ENCODE measurements at regions not wholly inside any gene's neighbourhood (a gene's known extent, or its start where the extent isn't known, plus 50 kb on each side); places are given as distances from the start of the nearest gene placed in this dataset.

DNA sequence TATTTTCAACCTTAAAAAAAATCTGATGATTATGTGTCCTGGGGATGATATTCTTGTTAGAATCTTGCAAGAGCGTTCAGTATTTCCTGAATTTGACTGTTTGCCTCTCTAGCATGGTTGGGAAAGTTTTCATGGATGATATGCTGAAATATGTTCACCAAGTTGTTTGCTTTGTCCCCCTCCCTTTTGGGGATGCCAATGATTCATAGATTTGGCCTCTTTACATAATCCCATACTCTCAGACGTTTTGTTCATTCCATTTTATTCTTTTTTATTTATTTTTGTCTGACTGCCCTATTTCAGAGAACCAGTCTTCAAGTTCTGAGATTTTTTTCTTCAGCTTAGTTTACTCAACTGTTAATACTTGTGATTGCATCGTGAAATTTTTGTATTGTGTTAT lies 415.1 kb downstream of the FAM47B start:
- Histone ChIP-seq H3K9ac (ENCODE audit: insufficient read depth, low read depth, low read length) (no peak overlapping the region), H3K4me3 (replicated peaks in 1 of 3; ENCODE audit: insufficient read depth in 1 of 3, low read depth in 2 of 3, low read length in 3 of 3) (no peak overlapping the region), H2AFZ (ENCODE audit: low read length) (no peak overlapping the region), H3K9me3 (ENCODE audit: low read length) (no peaks in the 10 kb centered on the region; the same call in 1 of the 2 replicates), H3K27ac (ENCODE audit: extremely low read length, insufficient read depth, low read length) (no peak overlapping the region), H3K27me3 (ENCODE audit: control insufficient read depth in 1 of 2, insufficient read depth in 2 of 2, low read length in 2 of 2) (no peaks in the 10 kb centered on the region), H3K79me2 (ENCODE audit: insufficient read depth, low read length) (no peaks in the 10 kb centered on the region), H3K4me2 (ENCODE audit: low read depth, low read length) (no peak overlapping the region), H3K36me3 (replicated peaks in 1 of 2; ENCODE audit: control insufficient read depth in 1 of 2, insufficient read depth in 2 of 2, low read length in 2 of 2) (no peaks in the 10 kb centered on the region), H4K20me1 (ENCODE audit: insufficient read depth, low read length) (no peaks in the 10 kb centered on the region), H3K4me1 (ENCODE audit: insufficient read depth, low read length) (no peaks in the 10 kb centered on the region)
- in situ Hi-C loops (cut with HindIII; ENCODE audit: extremely low pct_ligation_motif_present, low pct_unique_long_range_greater_than_20kb), result no loop called here
- no TSS peak for BruUV-seq (replicated peaks)
- FAIRE-seq, result no peak
- intact Hi-C loops (cut with micrococcal nuclease; ENCODE audit: unreplicated experiment), result no loop called here
- no peak for DNase-seq (ENCODE audit: low spot score)
- no peak for ATAC-seq
- no peak for TF ChIP-seq ZNF530 (CRISPR knock-in tag; IDR thresholded peaks at IDR 0.05; ENCODE audit: low read depth)
- TF ChIP-seq GTF3A (CRISPR knock-in tag; conservative IDR thresholded peaks at IDR 0.05), result no peak
- TF ChIP-seq, protein P1, sequence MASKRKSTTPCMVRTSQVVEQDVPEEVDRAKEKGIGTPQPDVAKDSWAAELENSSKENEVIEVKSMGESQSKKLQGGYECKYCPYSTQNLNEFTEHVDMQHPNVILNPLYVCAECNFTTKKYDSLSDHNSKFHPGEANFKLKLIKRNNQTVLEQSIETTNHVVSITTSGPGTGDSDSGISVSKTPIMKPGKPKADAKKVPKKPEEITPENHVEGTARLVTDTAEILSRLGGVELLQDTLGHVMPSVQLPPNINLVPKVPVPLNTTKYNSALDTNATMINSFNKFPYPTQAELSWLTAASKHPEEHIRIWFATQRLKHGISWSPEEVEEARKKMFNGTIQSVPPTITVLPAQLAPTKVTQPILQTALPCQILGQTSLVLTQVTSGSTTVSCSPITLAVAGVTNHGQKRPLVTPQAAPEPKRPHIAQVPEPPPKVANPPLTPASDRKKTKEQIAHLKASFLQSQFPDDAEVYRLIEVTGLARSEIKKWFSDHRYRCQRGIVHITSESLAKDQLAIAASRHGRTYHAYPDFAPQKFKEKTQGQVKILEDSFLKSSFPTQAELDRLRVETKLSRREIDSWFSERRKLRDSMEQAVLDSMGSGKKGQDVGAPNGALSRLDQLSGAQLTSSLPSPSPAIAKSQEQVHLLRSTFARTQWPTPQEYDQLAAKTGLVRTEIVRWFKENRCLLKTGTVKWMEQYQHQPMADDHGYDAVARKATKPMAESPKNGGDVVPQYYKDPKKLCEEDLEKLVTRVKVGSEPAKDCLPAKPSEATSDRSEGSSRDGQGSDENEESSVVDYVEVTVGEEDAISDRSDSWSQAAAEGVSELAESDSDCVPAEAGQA (IDR thresholded peaks at IDR 0.05; ENCODE audit: low read depth), result no peak
- TF ChIP-seq, protein P1 (CRISPR knock-in tag; IDR thresholded peaks at IDR 0.05; ENCODE audit: borderline replicate concordance), result no peak
- no peak for TF ChIP-seq GATAD2A (CRISPR knock-in tag; IDR thresholded peaks at IDR 0.05)
- TF ChIP-seq, protein P2, sequence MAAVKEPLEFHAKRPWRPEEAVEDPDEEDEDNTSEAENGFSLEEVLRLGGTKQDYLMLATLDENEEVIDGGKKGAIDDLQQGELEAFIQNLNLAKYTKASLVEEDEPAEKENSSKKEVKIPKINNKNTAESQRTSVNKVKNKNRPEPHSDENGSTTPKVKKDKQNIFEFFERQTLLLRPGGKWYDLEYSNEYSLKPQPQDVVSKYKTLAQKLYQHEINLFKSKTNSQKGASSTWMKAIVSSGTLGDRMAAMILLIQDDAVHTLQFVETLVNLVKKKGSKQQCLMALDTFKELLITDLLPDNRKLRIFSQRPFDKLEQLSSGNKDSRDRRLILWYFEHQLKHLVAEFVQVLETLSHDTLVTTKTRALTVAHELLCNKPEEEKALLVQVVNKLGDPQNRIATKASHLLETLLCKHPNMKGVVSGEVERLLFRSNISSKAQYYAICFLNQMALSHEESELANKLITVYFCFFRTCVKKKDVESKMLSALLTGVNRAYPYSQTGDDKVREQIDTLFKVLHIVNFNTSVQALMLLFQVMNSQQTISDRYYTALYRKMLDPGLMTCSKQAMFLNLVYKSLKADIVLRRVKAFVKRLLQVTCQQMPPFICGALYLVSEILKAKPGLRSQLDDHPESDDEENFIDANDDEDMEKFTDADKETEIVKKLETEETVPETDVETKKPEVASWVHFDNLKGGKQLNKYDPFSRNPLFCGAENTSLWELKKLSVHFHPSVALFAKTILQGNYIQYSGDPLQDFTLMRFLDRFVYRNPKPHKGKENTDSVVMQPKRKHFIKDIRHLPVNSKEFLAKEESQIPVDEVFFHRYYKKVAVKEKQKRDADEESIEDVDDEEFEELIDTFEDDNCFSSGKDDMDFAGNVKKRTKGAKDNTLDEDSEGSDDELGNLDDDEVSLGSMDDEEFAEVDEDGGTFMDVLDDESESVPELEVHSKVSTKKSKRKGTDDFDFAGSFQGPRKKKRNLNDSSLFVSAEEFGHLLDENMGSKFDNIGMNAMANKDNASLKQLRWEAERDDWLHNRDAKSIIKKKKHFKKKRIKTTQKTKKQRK (IDR thresholded peaks at IDR 0.05; ENCODE audit: low read length), result no peak
- no peak for TF ChIP-seq SAP130 (CRISPR knock-in tag; IDR thresholded peaks at IDR 0.05; ENCODE audit: low read depth)
- TF ChIP-seq, protein P3, sequence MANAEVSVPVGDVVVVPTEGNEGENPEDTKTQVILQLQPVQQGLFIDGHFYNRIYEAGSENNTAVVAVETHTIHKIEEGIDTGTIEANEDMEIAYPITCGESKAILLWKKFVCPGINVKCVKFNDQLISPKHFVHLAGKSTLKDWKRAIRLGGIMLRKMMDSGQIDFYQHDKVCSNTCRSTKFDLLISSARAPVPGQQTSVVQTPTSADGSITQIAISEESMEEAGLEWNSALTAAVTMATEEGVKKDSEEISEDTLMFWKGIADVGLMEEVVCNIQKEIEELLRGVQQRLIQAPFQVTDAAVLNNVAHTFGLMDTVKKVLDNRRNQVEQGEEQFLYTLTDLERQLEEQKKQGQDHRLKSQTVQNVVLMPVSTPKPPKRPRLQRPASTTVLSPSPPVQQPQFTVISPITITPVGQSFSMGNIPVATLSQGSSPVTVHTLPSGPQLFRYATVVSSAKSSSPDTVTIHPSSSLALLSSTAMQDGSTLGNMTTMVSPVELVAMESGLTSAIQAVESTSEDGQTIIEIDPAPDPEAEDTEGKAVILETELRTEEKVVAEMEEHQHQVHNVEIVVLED (CRISPR knock-in tag; IDR thresholded peaks at IDR 0.05; ENCODE audit: borderline replicate concordance), result no peak
- TF ChIP-seq ZNF260 (CRISPR knock-in tag; IDR thresholded peaks at IDR 0.05; ENCODE audit: borderline replicate concordance, low read depth), result no peak
- CTCF ChIA-PET (ENCODE audit: low intra/inter-chr PET ratio, low total read pairs), result no interaction called here
- POLR2A ChIA-PET, result no interaction called here
- WGBS (ENCODE audit: low lambda C conversion rate), result 3% methylated on average over 3 of the region's 3 CpGs

All from HepG2 (cell line).